ENCODE measurements at regions not wholly inside any gene's neighbourhood (a gene's known extent, or its start where the extent isn't known, plus 50 kb on each side); places are given as distances from the start of the nearest gene placed in this dataset.

- DNase-seq (no peak), ATAC-seq (replicated peaks) (no peak)
- Mint-ChIP-seq H3K4me3 (no peak overlapping the region), H3K4me1 (ENCODE audit: low read depth in 2 of 2) (no peaks in the 10 kb centered on the region), H3K36me3 (ENCODE audit: insufficient read depth) (no peaks in the 10 kb centered on the region), H3K27me3 (peaks cover 0 to 14% of the 10 kb centered on the region in 2 donors), H3K9me3 (no peaks in the 10 kb centered on the region), H3K27ac (no peak overlapping the region)
Measured at GRCh38 chr9:70478963-70479641, 64.6 kb upstream of the KLF9 start.

- H3K4me3 Mint-ChIP-seq, result no peak overlapping the region
- H3K4me1 Mint-ChIP-seq (ENCODE audit: low read depth in 2 of 2), result no peaks in the 10 kb centered on the region
- ATAC-seq (replicated peaks), result no peak
- no peaks in the 10 kb centered on the region for H3K36me3 Mint-ChIP-seq (ENCODE audit: insufficient read depth)
- no peak overlapping the region for H3K27ac Mint-ChIP-seq
- H3K27me3 Mint-ChIP-seq, result peaks cover 0 to 4% of the 10 kb centered on the region in 2 donors
- H3K9me3 Mint-ChIP-seq, result no peaks in the 10 kb centered on the region
- DNase-seq, result no peak
Measured at GRCh38 chr9:70477907-70478480, 63.5 kb upstream of the KLF9 start.

GRCh38 chr9:70477146-70477745 is 62.8 kb upstream of the KLF9 start:
- Mint-ChIP-seq H3K9me3 (no peaks in the 10 kb centered on the region), H3K36me3 (ENCODE audit: insufficient read depth) (no peaks in the 10 kb centered on the region), H3K4me1 (ENCODE audit: low read depth in 2 of 2) (no peaks in the 10 kb centered on the region), H3K27ac (no peak overlapping the region), H3K27me3 (no peaks in the 10 kb centered on the region), H3K4me3 (no peak overlapping the region)
- no peak for DNase-seq
- no peak for ATAC-seq (replicated peaks)

- no peak for ATAC-seq (replicated peaks)
- no peak overlapping the region for H3K27ac Mint-ChIP-seq
- H3K9me3 Mint-ChIP-seq, result no peaks in the 10 kb centered on the region
- no peaks in the 10 kb centered on the region for H3K36me3 Mint-ChIP-seq (ENCODE audit: insufficient read depth)
- no peaks in the 10 kb centered on the region for H3K27me3 Mint-ChIP-seq
- H3K4me3 Mint-ChIP-seq, result no peak overlapping the region
- H3K4me1 Mint-ChIP-seq (ENCODE audit: low read depth in 2 of 2), result peaks cover 2 to 6% of the 10 kb centered on the region in 2 donors
- DNase-seq, result no peak
Measured at GRCh38 chr9:70475211-70475610, 60.8 kb upstream of the KLF9 start.

GRCh38 chr9:70474413-70474812 is 60.0 kb upstream of the KLF9 start:
- no peaks in the 10 kb centered on the region for H3K36me3 Mint-ChIP-seq (ENCODE audit: insufficient read depth)
- H3K27me3 Mint-ChIP-seq, result no peaks in the 10 kb centered on the region
- DNase-seq, result no peak
- peaks cover 2 to 6% of the 10 kb centered on the region in 2 donors for H3K4me1 Mint-ChIP-seq (ENCODE audit: low read depth in 2 of 2)
- no peaks in the 10 kb centered on the region for H3K9me3 Mint-ChIP-seq
- ATAC-seq (replicated peaks), result no peak
- no peak overlapping the region for H3K27ac Mint-ChIP-seq
- no peak overlapping the region for H3K4me3 Mint-ChIP-seq

GRCh38 chr9:70472268-70473249 is 58.1 kb upstream of the KLF9 start:
- Mint-ChIP-seq H3K9me3 (no peaks in the 10 kb centered on the region), H3K4me3 (no peak overlapping the region), H3K4me1 (ENCODE audit: low read depth in 2 of 2) (peaks cover 2 to 6% of the 10 kb centered on the region in 2 donors), H3K27ac (peak overlapping the region in 1 of 2 donors; percentile 23), H3K36me3 (ENCODE audit: insufficient read depth) (no peaks in the 10 kb centered on the region), H3K27me3 (no peaks in the 10 kb centered on the region)
- ATAC-seq (replicated peaks), result no peak
- no peak for DNase-seq

- Mint-ChIP-seq H3K4me3 (no peak overlapping the region), H3K27me3 (no peaks in the 10 kb centered on the region), H3K9me3 (no peaks in the 10 kb centered on the region), H3K27ac (peak overlapping the region; percentile 3 to 10), H3K4me1 (ENCODE audit: low read depth in 2 of 2) (peaks cover 7 to 9% of the 10 kb centered on the region in 2 donors), H3K36me3 (ENCODE audit: insufficient read depth) (no peaks in the 10 kb centered on the region)
- ATAC-seq (replicated peaks) (no peak), DNase-seq (no peak)
Measured at GRCh38 chr9:70470050-70471015, 55.9 kb upstream of the KLF9 start.

- Mint-ChIP-seq H3K27ac (no peak overlapping the region), H3K4me3 (no peak overlapping the region), H3K4me1 (ENCODE audit: low read depth in 2 of 2) (peaks cover 7 to 9% of the 10 kb centered on the region in 2 donors), H3K9me3 (no peaks in the 10 kb centered on the region), H3K36me3 (ENCODE audit: insufficient read depth) (no peaks in the 10 kb centered on the region), H3K27me3 (no peaks in the 10 kb centered on the region)
- DNase-seq (no peak), ATAC-seq (replicated peaks) (no peak)
Measured at GRCh38 chr9:70468291-70468690, 53.8 kb upstream of the KLF9 start.

- Mint-ChIP-seq H3K27ac (no peak overlapping the region), H3K36me3 (ENCODE audit: insufficient read depth) (no peaks in the 10 kb centered on the region), H3K4me1 (ENCODE audit: low read depth in 2 of 2) (peaks cover 7 to 9% of the 10 kb centered on the region in 2 donors), H3K9me3 (no peaks in the 10 kb centered on the region), H3K4me3 (no peak overlapping the region), H3K27me3 (no peaks in the 10 kb centered on the region)
- no peak for DNase-seq
- ATAC-seq (replicated peaks), result no peak
Measured at GRCh38 chr9:70466976-70467561, 52.6 kb upstream of the KLF9 start.

GRCh38 chr9:70465904-70466303 is 51.4 kb upstream of the KLF9 start:
- H3K4me1 Mint-ChIP-seq (ENCODE audit: low read depth in 2 of 2), result peaks cover 7 to 9% of the 10 kb centered on the region in 2 donors

GRCh38 chr9:70465398-70465797 is 50.9 kb upstream of the KLF9 start:
- ATAC-seq (replicated peaks) (no peak), DNase-seq (no peak)
- Mint-ChIP-seq H3K27ac (no peak overlapping the region), H3K4me3 (no peak overlapping the region), H3K36me3 (ENCODE audit: insufficient read depth) (no peaks in the 10 kb centered on the region), H3K9me3 (no peaks in the 10 kb centered on the region), H3K27me3 (no peaks in the 10 kb centered on the region), H3K4me1 (ENCODE audit: low read depth in 2 of 2) (peaks cover 5 to 6% of the 10 kb centered on the region in 2 donors)

More at GRCh38 chr9:70465904-70466303, 51.4 kb upstream of the KLF9 start:
- no peak overlapping the region for H3K27ac Mint-ChIP-seq
- no peak for ATAC-seq (replicated peaks)
- H3K9me3 Mint-ChIP-seq, result no peaks in the 10 kb centered on the region
- H3K36me3 Mint-ChIP-seq (ENCODE audit: insufficient read depth), result no peaks in the 10 kb centered on the region
- no peak overlapping the region for H3K4me3 Mint-ChIP-seq
- no peaks in the 10 kb centered on the region for H3K27me3 Mint-ChIP-seq
- DNase-seq, result no peak
